GM23338 (cell line): ENCODE measurements at regions not wholly inside any gene's neighbourhood (a gene's known extent, or its start where the extent isn't known, plus 50 kb on each side); places are given as distances from the start of the nearest gene placed in this dataset.

Experiments used
- ATAC-seq: fragments of 200-7000 bp; cut with Tn5 transposase; 3 replicates; pipeline ENCODE4 v1.9.1; 2020
- DNase-seq: peaks from one replicate; pipeline ENCODE4 v3.0.0-alpha.2; 2015; ENCODE audit warnings: low spot score
- H2AFZ ChIP-seq: fragments of 200-600 bp; sonication (generic); 2 replicates; pipeline ENCODE4 v1.8.0; 2016; ENCODE audit warnings: antibody characterized with exemption, mild to moderate bottlenecking, moderate library complexity
- H3F3A ChIP-seq: fragments of 200-600 bp; sonication (generic); replicated peaks from 2 replicates; pipeline ENCODE4 v1.8.0; 2017; ENCODE audit warnings: antibody characterized with exemption, mixed run types, low read depth
- H3K27ac ChIP-seq: fragments of 200-600 bp; sonication (generic); 2 replicates; pipeline ENCODE4 v1.6.1; 2016; ENCODE audit warnings: low read depth
- H3K27me3 ChIP-seq: fragments of 200-600 bp; sonication (generic); 2 replicates; pipeline ENCODE4 v1.8.0; 2016; ENCODE audit warnings: mild to moderate bottlenecking, mixed run types, moderate library complexity; ENCODE audit not compliant: insufficient read depth
- H3K36me3 ChIP-seq: fragments of 200-600 bp; sonication (generic); 2 replicates; pipeline ENCODE4 v1.8.0; 2016; ENCODE audit warnings: mild to moderate bottlenecking; ENCODE audit not compliant: insufficient read depth
- H3K4me1 ChIP-seq: fragments of 200-600 bp; sonication (generic); 2 replicates; pipeline ENCODE4 v1.8.0; 2016; ENCODE audit warnings: mild to moderate bottlenecking, moderate library complexity; ENCODE audit not compliant: insufficient read depth
- H3K4me2 ChIP-seq: fragments of 200-600 bp; sonication (generic); 2 replicates; pipeline ENCODE4 v1.7.1; 2017; ENCODE audit warnings: mixed run types
- H3K4me3 ChIP-seq: fragments of 200-600 bp; sonication (generic); 2 replicates; pipeline ENCODE4 v1.6.1; 2016; ENCODE audit warnings: mixed run types
- H3K79me2 ChIP-seq: fragments of 200-600 bp; sonication (generic); replicated peaks from 2 replicates; pipeline ENCODE4 v1.8.0; 2017; ENCODE audit warnings: mild to moderate bottlenecking; ENCODE audit not compliant: insufficient read depth
- H3K9me2 ChIP-seq: fragments of 200-600 bp; sonication (generic); 2 replicates; pipeline ENCODE4 v1.8.0; 2017; ENCODE audit not compliant: insufficient read depth
- H4K20me1 ChIP-seq: fragments of 200-600 bp; sonication (generic); replicated peaks from 2 replicates; pipeline ENCODE4 v1.8.0; 2017; ENCODE audit warnings: mild to moderate bottlenecking; ENCODE audit not compliant: insufficient read depth
- H3K27ac Mint-ChIP-seq: 2 replicates; pipeline ENCODE4 v1.8.0; 2020; ENCODE audit warnings: inconsistent platforms, mild to moderate bottlenecking, moderate library complexity, mixed read lengths
- H3K27me3 Mint-ChIP-seq: 3 replicates; pipeline ENCODE4 v1.8.0; 2022; ENCODE audit warnings: low read depth, mild to moderate bottlenecking, moderate library complexity, mixed read lengths, inconsistent platforms; ENCODE audit not compliant: insufficient read depth, poor library complexity
- H3K36me3 Mint-ChIP-seq: 3 replicates; pipeline ENCODE4 v1.8.0; 2021; ENCODE audit warnings: low read depth, mild to moderate bottlenecking, inconsistent platforms, moderate library complexity, mixed read lengths
- H3K4me1 Mint-ChIP-seq: 3 replicates; pipeline ENCODE4 v1.8.0; 2020; ENCODE audit warnings: mild to moderate bottlenecking, inconsistent platforms, mixed read lengths
- H3K4me3 Mint-ChIP-seq: 3 replicates; pipeline ENCODE4 v1.8.0; 2021; ENCODE audit warnings: moderate library complexity, mild to moderate bottlenecking, inconsistent platforms, mixed read lengths
- H3K9me3 Mint-ChIP-seq: 3 replicates; pipeline ENCODE4 v1.8.0; 2020; ENCODE audit warnings: moderate library complexity, mild to moderate bottlenecking, inconsistent platforms, mixed read lengths
- CREB1 ChIP-seq: fragments of 250-450 bp; sonication (Bioruptor Pico); IDR thresholded peaks from 2 replicates; pipeline ENCODE4 v1.5.0; 2020; ENCODE audit warnings: low read depth, mild to moderate bottlenecking, moderate library complexity
- CTCF ChIP-seq, 2 experiments: fragments of 200-600 bp in 1 of 2; sonication (generic) in 1 of 2; conservative IDR thresholded peaks; 2 replicates each; pipeline versions ENCODE4 v1.5.1 to v1.6.1; 2016 to 2017; ENCODE audit warnings: antibody characterized with exemption in 2 of 2, low read depth in 2 of 2, mild to moderate bottlenecking in 2 of 2, moderate library complexity in 1 of 2
- EZH2 ChIP-seq: fragments of 200-600 bp; sonication (generic); IDR thresholded peaks from one replicate; pipeline ENCODE4 v1.8.0; 2017; ENCODE audit warnings: antibody characterized with exemption, mild to moderate bottlenecking, low read depth; ENCODE audit not compliant: unreplicated experiment
- JUNB ChIP-seq: IDR thresholded peaks from one replicate; pipeline ENCODE4 v1.6.1; 2016; ENCODE audit warnings: antibody characterized with exemption; ENCODE audit not compliant: unreplicated experiment
- NANOG ChIP-seq: IDR thresholded peaks from 2 replicates; pipeline ENCODE4 v1.6.1; 2016; ENCODE audit warnings: antibody characterized with exemption, borderline replicate concordance
- POLR2AphosphoS5 ChIP-seq: IDR thresholded peaks from 2 replicates; pipeline ENCODE4 v1.6.1; 2016; ENCODE audit warnings: antibody characterized with exemption, low read depth
- REST ChIP-seq: IDR thresholded peaks from one replicate; pipeline ENCODE4 v1.6.1; 2018; ENCODE audit warnings: antibody characterized with exemption; ENCODE audit not compliant: unreplicated experiment

DNA sequence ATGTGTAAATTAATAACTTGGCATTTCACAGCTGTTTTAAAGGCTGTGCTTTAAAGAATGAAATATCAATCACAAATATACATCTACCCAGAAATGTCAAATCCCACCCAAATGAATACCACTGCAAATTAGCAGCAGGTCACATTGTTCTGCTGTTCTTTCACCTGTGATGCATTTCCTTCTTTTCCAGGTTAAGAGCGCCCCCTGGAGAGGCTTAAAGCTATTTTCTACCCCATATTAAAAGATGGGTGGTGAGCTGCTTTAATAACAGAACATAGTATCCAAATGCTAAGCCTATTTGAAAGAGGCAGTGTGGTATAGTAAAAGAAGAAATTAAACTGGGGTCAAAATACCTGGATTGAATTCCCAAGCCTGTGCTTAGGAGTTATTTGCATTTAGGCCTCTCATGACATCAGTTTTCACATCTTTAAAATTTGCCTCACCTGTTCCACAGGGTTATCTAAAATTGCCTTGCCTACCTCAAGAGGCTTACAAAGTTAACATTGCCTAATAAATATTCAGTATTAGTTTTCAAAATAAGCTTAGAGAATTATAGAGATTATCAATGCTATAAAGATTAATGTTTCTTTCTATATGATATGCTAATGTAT is 396.9 kb upstream of the SLITRK5 start:
- no peak overlapping the region for H3K27ac Mint-ChIP-seq
- H3K36me3 Mint-ChIP-seq: no peaks in the 10 kb centered on the region
- no peaks in the 10 kb centered on the region for H3F3A ChIP-seq
- peaks cover 8% of the 10 kb centered on the region for H3K4me1 Mint-ChIP-seq
- TF ChIP-seq CTCF (conservative IDR thresholded peaks at IDR 0.05; ENCODE audit: low read depth in 2 of 2) (peak; percentile 85 to 91), JUNB (no peak)
- no peak overlapping the region for H3K4me3 Mint-ChIP-seq
- H3K9me3 Mint-ChIP-seq: no peaks in the 10 kb centered on the region
- no peak overlapping the region for H3K4me3 ChIP-seq
- no peaks in the 10 kb centered on the region for H3K27me3 ChIP-seq
- H3K4me2 ChIP-seq: no peak overlapping the region
- no peaks in the 10 kb centered on the region for H3K79me2 ChIP-seq
- DNase-seq (peak; percentile 89), ATAC-seq (peak; percentile 82)
- H3K36me3 ChIP-seq: no peaks in the 10 kb centered on the region
- no peaks in the 10 kb centered on the region for H3K27me3 Mint-ChIP-seq
- no peaks in the 10 kb centered on the region for H3K9me2 ChIP-seq
- no peaks in the 10 kb centered on the region for H4K20me1 ChIP-seq
- H3K4me1 ChIP-seq: no peaks in the 10 kb centered on the region
- H2AFZ ChIP-seq: no peak overlapping the region
- H3K27ac ChIP-seq: no peak overlapping the region

- no peak overlapping the region for H3K4me2 ChIP-seq
- ATAC-seq (no peak), DNase-seq (peak; percentile 27)
- H3K4me3 ChIP-seq: no peak overlapping the region
- no peaks in the 10 kb centered on the region for H4K20me1 ChIP-seq
- Mint-ChIP-seq H3K27me3 (no peaks in the 10 kb centered on the region), H3K9me3 (no peaks in the 10 kb centered on the region), H3K27ac (no peak overlapping the region), H3K4me1 (peaks cover 3% of the 10 kb centered on the region), H3K4me3 (no peak overlapping the region), H3K36me3 (no peaks in the 10 kb centered on the region)
- no peak overlapping the region for H3K27ac ChIP-seq
- H3K27me3 ChIP-seq: no peaks in the 10 kb centered on the region
- no peaks in the 10 kb centered on the region for H3K9me2 ChIP-seq
- no peak overlapping the region for H2AFZ ChIP-seq
- H3K4me1 ChIP-seq: no peaks in the 10 kb centered on the region
- no peak for TF ChIP-seq CREB1
- no peak for TF ChIP-seq NANOG
- peak; percentile 48 to 53; a peak in 3 of 4 replicates for TF ChIP-seq CTCF (conservative IDR thresholded peaks at IDR 0.05; ENCODE audit: low read depth in 2 of 2)
- TF ChIP-seq POLR2AphosphoS5: no peak
- TF ChIP-seq EZH2: no peak
- no peak for TF ChIP-seq JUNB
- TF ChIP-seq REST: no peak
- H3F3A ChIP-seq: no peaks in the 10 kb centered on the region
- no peaks in the 10 kb centered on the region for H3K36me3 ChIP-seq
- no peaks in the 10 kb centered on the region for H3K79me2 ChIP-seq
Observed at GRCh38 chr13:87280139-87280538, 391.0 kb upstream of the SLITRK5 start.
